GM18867 (cell line): ENCODE measurements at regions not wholly inside any gene's neighbourhood (a gene's known extent, or its start where the extent isn't known, plus 50 kb on each side); places are given as distances from the start of the nearest gene placed in this dataset.
"Not testable (repeated sequence)": the region's sequence is repeated elsewhere in the genome, so short reads cannot be mapped to it uniquely, and the experiment has no call there.

Source experiments
- ATAC-seq: cut with Tn5 transposase; IDR thresholded peaks from one replicate; pipeline ENCODE4 v1.9.1; 2021; ENCODE audit warnings: mild to moderate bottlenecking, moderate library complexity; ENCODE audit not compliant: unreplicated experiment

- no peak for ATAC-seq
Observed at GRCh38 chr10:52597189-52597863, 175.3 kb downstream of the MBL2 start.

- no peak for ATAC-seq
Observed at GRCh38 chr10:52598936-52599335, 173.6 kb downstream of the MBL2 start.

- no peak for ATAC-seq
Observed at GRCh38 chr10:52599551-52600200, 172.9 kb downstream of the MBL2 start.

GRCh38 chr10:52604131-52604530 lies 168.5 kb downstream of the MBL2 start:
- ATAC-seq: not testable (repeated sequence)

GRCh38 chr10:52609071-52609470 lies 163.5 kb downstream of the MBL2 start:
- no peak for ATAC-seq

- no peak for ATAC-seq
Observed at GRCh38 chr10:52609626-52610240, 162.9 kb downstream of the MBL2 start.

- ATAC-seq: no peak
Observed at GRCh38 chr10:52615331-52615730, 157.3 kb downstream of the MBL2 start.

GRCh38 chr10:52615756-52616394 lies 156.7 kb downstream of the MBL2 start:
- ATAC-seq: no peak

- ATAC-seq: no peak
Observed at GRCh38 chr10:52616395-52616764, 156.2 kb downstream of the MBL2 start.

GRCh38 chr10:52617346-52617745 lies 155.2 kb downstream of the MBL2 start:
- no peak for ATAC-seq

- ATAC-seq: no peak
Observed at GRCh38 chr10:52619052-52619451, 153.5 kb downstream of the MBL2 start.

GRCh38 chr10:52621635-52622079 lies 150.9 kb downstream of the MBL2 start:
- no peak for ATAC-seq

- no peak for ATAC-seq
Observed at GRCh38 chr10:52623761-52624160, 148.8 kb downstream of the MBL2 start.

- ATAC-seq: no peak
Observed at GRCh38 chr10:52627279-52627678, 145.3 kb downstream of the MBL2 start.

- no peak for ATAC-seq
Observed at GRCh38 chr10:52631146-52631545, 141.4 kb downstream of the MBL2 start.

GRCh38 chr10:52631648-52632047 lies 140.9 kb downstream of the MBL2 start:
- no peak for ATAC-seq

- no peak for ATAC-seq
Observed at GRCh38 chr10:52632591-52632990, 140.0 kb downstream of the MBL2 start.

- no peak for ATAC-seq
Observed at GRCh38 chr10:52633266-52633665, 139.3 kb downstream of the MBL2 start.

- ATAC-seq: no peak
Observed at GRCh38 chr10:52635651-52636050, 136.9 kb downstream of the MBL2 start.

- no peak for ATAC-seq
Observed at GRCh38 chr10:52636874-52637273, 135.7 kb downstream of the MBL2 start.

- no peak for ATAC-seq
Observed at GRCh38 chr10:52637592-52637991, 135.0 kb downstream of the MBL2 start.

GRCh38 chr10:52639652-52640051 lies 132.9 kb downstream of the MBL2 start:
- no peak for ATAC-seq
